Endothelial cell of umbilical vein (primary cell): ENCODE measurements at regions not wholly inside any gene's neighbourhood (a gene's known extent, or its start where the extent isn't known, plus 50 kb on each side); places are given as distances from the start of the nearest gene placed in this dataset.

Experiments
- BruUV-seq: library from RNA; stranded (reverse); fragments of 400-500 nt; replicated peaks from 2 replicates; lab custom pipeline; 2021; lab: Mats Ljungman, UMichigan
- CTCF ChIA-PET: fragments of 300-600, 350-600 bp; sonication (Branson Sonifier 250); formaldehyde crosslinking; loops from one replicate; lab custom pipeline; 2021; ENCODE audit warnings: antibody characterized with exemption, inconsistent platforms; lab: Charles Lee
- POLR2A ChIA-PET: fragments of 300-600, 350-600 bp; sonication (Branson Sonifier 250); formaldehyde crosslinking; loops from one replicate; lab custom pipeline; 2021; ENCODE audit warnings: antibody characterized with exemption, inconsistent platforms; lab: Charles Lee
- DNase-seq: peaks from one replicate; pipeline ENCODE4 v3.0.0-alpha.2; 2011; ENCODE audit warnings: low read depth, low spot score
- FAIRE-seq: peaks from 2 replicates; lab custom pipeline; 2011; peaks lifted over from hg19 to GRCh38; lab: Jason Lieb, UNC
- H2AFZ ChIP-seq: 2 replicates; pipeline ENCODE4 v1.6.0; 2012; ENCODE audit warnings: low read depth, low read length, control low read depth, inconsistent platforms
- H3K27ac ChIP-seq: 2 replicates; pipeline ENCODE4 v1.5.1; 2011; ENCODE audit warnings: low read depth, mild to moderate bottlenecking, control low read depth, low read length, moderate library complexity; ENCODE audit not compliant: insufficient read depth
- H3K27me3 ChIP-seq, 2 experiments: 2 replicates each; pipeline versions ENCODE4 v1.6.0 to v1.6.1; 2011; ENCODE audit warnings: low read length in 2 of 2, mixed read lengths in 1 of 2; ENCODE audit not compliant: control insufficient read depth in 2 of 2, insufficient read depth in 2 of 2
- H3K36me3 ChIP-seq, 2 experiments: 2 replicates in 1 of 2; 3 replicates in 1 of 2; pipeline ENCODE4 v1.5.1; 2011; ENCODE audit warnings: low read length in 2 of 2, mild to moderate bottlenecking in 1 of 2, moderate library complexity in 1 of 2; ENCODE audit not compliant: control insufficient read depth in 2 of 2, insufficient read depth in 2 of 2; ENCODE audit errors: extremely low read depth in 1 of 2
- H3K4me1 ChIP-seq: 3 replicates; pipeline ENCODE4 v1.5.1; 2011; ENCODE audit warnings: mild to moderate bottlenecking, low read length; ENCODE audit not compliant: control insufficient read depth, insufficient read depth; ENCODE audit errors: extremely low read depth
- H3K4me2 ChIP-seq: 2 replicates; pipeline ENCODE4 v1.6.1; 2011; ENCODE audit warnings: low read length, control low read depth, mixed read lengths; ENCODE audit not compliant: insufficient read depth
- H3K4me3 ChIP-seq, 3 experiments: fragments of 200-600 bp in 1 of 3; sonication (generic), shearing (Covaris generic) in 1 of 3; replicated peaks in 1 of 3; 2 replicates each; pipeline ENCODE4 v1.5.1; 2011 to 2016; ENCODE audit warnings: control low read depth in 3 of 3, low read length in 3 of 3, mild to moderate bottlenecking in 2 of 3, inconsistent platforms in 1 of 3, low read depth in 1 of 3, moderate library complexity in 1 of 3; ENCODE audit not compliant: insufficient read depth in 1 of 3
- H3K79me2 ChIP-seq: 2 replicates; pipeline ENCODE4 v1.6.0; 2012; ENCODE audit warnings: low read length, inconsistent platforms; ENCODE audit not compliant: control insufficient read depth, insufficient read depth
- H3K9ac ChIP-seq: replicated peaks from 2 replicates; pipeline ENCODE3; 2011; ENCODE audit warnings: low read length, control low read depth; ENCODE audit not compliant: insufficient read depth; ENCODE audit errors: extremely low read depth
- H3K9me1 ChIP-seq: replicated peaks from 3 replicates; pipeline ENCODE4 v1.6.0; 2011; ENCODE audit warnings: mild to moderate bottlenecking, low read length; ENCODE audit not compliant: control insufficient read depth, insufficient read depth; ENCODE audit errors: extremely low read depth
- H3K9me3 ChIP-seq: replicated peaks from 2 replicates; pipeline ENCODE4 v1.5.1; 2012; ENCODE audit warnings: low read length, inconsistent platforms; ENCODE audit not compliant: control insufficient read depth, insufficient read depth
- H4K20me1 ChIP-seq: replicated peaks from 2 replicates; pipeline ENCODE3; 2011; ENCODE audit warnings: mild to moderate bottlenecking, low read length; ENCODE audit not compliant: control insufficient read depth, insufficient read depth; ENCODE audit errors: extremely low read depth
- CTCF ChIP-seq, 2 donors: IDR thresholded peaks; 1 replicate in 1 of 2; 2 replicates in 1 of 2; pipeline ENCODE4 v1.5.1; 2011; ENCODE audit warnings: low read length in 2 of 2, mild to moderate bottlenecking in 2 of 2, moderate library complexity in 2 of 2, control low read depth in 1 of 2, inconsistent platforms in 1 of 2, low read depth in 1 of 2; ENCODE audit not compliant: insufficient read depth in 1 of 2; ENCODE audit errors: extremely low read depth in 1 of 2
- EZH2 ChIP-seq: IDR thresholded peaks from 2 replicates; pipeline ENCODE4 v1.6.1; 2012; ENCODE audit warnings: borderline replicate concordance, low read depth, mild to moderate bottlenecking, moderate library complexity, low read length, inconsistent platforms; ENCODE audit not compliant: severe bottlenecking
- FOS ChIP-seq: IDR thresholded peaks from 2 replicates; pipeline ENCODE4 v1.6.1; 2011; ENCODE audit warnings: mild to moderate bottlenecking, low read length, moderate library complexity, borderline replicate concordance; ENCODE audit not compliant: insufficient read depth
- GATA2 ChIP-seq: IDR thresholded peaks from 2 replicates; pipeline ENCODE4 v1.7.0; 2011; ENCODE audit warnings: low read depth, mild to moderate bottlenecking, moderate library complexity, mixed read lengths, low read length; ENCODE audit not compliant: insufficient read length, insufficient read depth
- JUN ChIP-seq: IDR thresholded peaks from 2 replicates; pipeline ENCODE4 v1.6.1; 2011; ENCODE audit warnings: borderline replicate concordance, low read depth; ENCODE audit not compliant: insufficient read length, insufficient read depth
- MAX ChIP-seq: IDR thresholded peaks from 2 replicates; pipeline ENCODE4 v1.6.1; 2011; ENCODE audit not compliant: insufficient read depth, insufficient read length
- MYC ChIP-seq: IDR thresholded peaks from one replicate; pipeline ENCODE4 v1.6.1; 2011; ENCODE audit warnings: mild to moderate bottlenecking, low read depth, low read length
- POLR2A ChIP-seq: IDR thresholded peaks from 2 replicates; pipeline ENCODE4 v1.6.1; 2012; ENCODE audit warnings: low read depth, mild to moderate bottlenecking, control low read depth, low read length
- POLR2AphosphoS5 ChIP-seq: IDR thresholded peaks from 2 replicates; pipeline ENCODE4 v1.6.1; 2012; ENCODE audit warnings: low read depth, mild to moderate bottlenecking, control low read depth, low read length, moderate library complexity; ENCODE audit not compliant: insufficient read depth
- dilution Hi-C: fragments of 300-500 bp; cut with MboI; formaldehyde crosslinking; loops from one replicate; pipeline ENCODE4 v1.15.0; 2019; ENCODE audit warnings: low sequenced_read_pairs; ENCODE audit not compliant: extremely low pct_ligation_motif_present
- intact Hi-C: fragments of 100-400 bp; cut with micrococcal nuclease; formaldehyde crosslinking; loops from one replicate; pipeline ENCODE4 v1.10.0; 2022

GRCh38 chr5:6849316-6850105 is 136.3 kb downstream of the TENT4A start:
- H3K27me3 ChIP-seq: no peaks in the 10 kb centered on the region
- no peak overlapping the region for H2AFZ ChIP-seq
- H3K27ac ChIP-seq: no peak overlapping the region
- H3K36me3 ChIP-seq: no peaks in the 10 kb centered on the region
- ChIA-PET POLR2A (no interaction called here), CTCF (no interaction called here)
- BruUV-seq: no TSS peak
- dilution Hi-C loops (no loop called here), intact Hi-C loops (no loop called here)
- FAIRE-seq (no peak), DNase-seq (no peak)
- H3K9me3 ChIP-seq: no peaks in the 10 kb centered on the region
- H4K20me1 ChIP-seq: no peaks in the 10 kb centered on the region
- no peak overlapping the region for H3K4me3 ChIP-seq
- no peaks in the 10 kb centered on the region for H3K9me1 ChIP-seq
- no peaks in the 10 kb centered on the region for H3K4me1 ChIP-seq
- TF ChIP-seq MYC: no peak
- no peak for TF ChIP-seq CTCF (IDR thresholded peaks at IDR 0.05; ENCODE audit: extremely low read depth in 1 of 2, insufficient read depth in 1 of 2, low read depth in 1 of 2, low read length in 2 of 2)
- no peak for TF ChIP-seq POLR2A
- no peak for TF ChIP-seq POLR2AphosphoS5
- TF ChIP-seq FOS: no peak
- no peak for TF ChIP-seq MAX
- no peak for TF ChIP-seq GATA2
- TF ChIP-seq JUN: no peak
- TF ChIP-seq EZH2: no peak
- H3K9ac ChIP-seq: no peak overlapping the region
- H3K79me2 ChIP-seq: no peaks in the 10 kb centered on the region
- H3K4me2 ChIP-seq: no peak overlapping the region
